H1 (cell line): ENCODE measurements at regions not wholly inside any gene's neighbourhood (a gene's known extent, or its start where the extent isn't known, plus 50 kb on each side); places are given as distances from the start of the nearest gene placed in this dataset.

Source experiments
- CBX5 ChIP-seq: fragments of 300-800, 300-1000 bp; sonication (generic); IDR thresholded peaks from 2 replicates; pipeline ENCODE4 v1.7.1; 2016; ENCODE audit warnings: antibody characterized with exemption, low read length, low read depth
- NANOG ChIP-seq: IDR thresholded peaks from 2 replicates; pipeline ENCODE4 v1.6.1; 2011; ENCODE audit warnings: low read length, low read depth, mild to moderate bottlenecking, inconsistent platforms; ENCODE audit not compliant: insufficient read depth, poor library complexity, severe bottlenecking
- SP2 ChIP-seq: IDR thresholded peaks from 2 replicates; pipeline ENCODE4 v1.6.1; 2012; ENCODE audit warnings: mild to moderate bottlenecking, low read length, inconsistent platforms

- TF ChIP-seq SP2 (no peak), CBX5 (no peak), NANOG (no peak)
Measured at GRCh38 chr3:180523040-180523439, 78.9 kb upstream of the TTC14 start (continued).
